Peyer's patch (tissue), 4 donors: ENCODE measurements at regions not wholly inside any gene's neighbourhood (a gene's known extent, or its start where the extent isn't known, plus 50 kb on each side); places are given as distances from the start of the nearest gene placed in this dataset.
"Not testable (repeated sequence)": the region's sequence is repeated elsewhere in the genome, so short reads cannot be mapped to it uniquely, and the experiment has no call there.

Source experiments
- DNase-seq, 3 donors: peaks; one replicate each; pipeline ENCODE4 v3.0.0-alpha.2; 2017 to 2019
- H3K27ac ChIP-seq, 4 donors: fragments of 200-600 bp; sonication (generic); one replicate each; pipeline ENCODE4 v1.5.1; 2016 to 2019
- H3K27me3 ChIP-seq, 2 donors: fragments of 200-600 bp; sonication (generic); one replicate each; pipeline ENCODE4 v1.5.1; 2019
- H3K36me3 ChIP-seq, 3 donors: fragments of 200-600 bp; sonication (generic); one replicate each; pipeline ENCODE4 v1.5.1; 2016 to 2019
- H3K4me1 ChIP-seq, 4 donors: fragments of 200-600 bp; sonication (generic); one replicate each; pipeline ENCODE4 v1.5.1; 2016 to 2019
- H3K4me3 ChIP-seq, 4 donors: fragments of 200-600 bp; sonication (generic); 1 replicate in 3 of 4; 2 replicates in 1 of 4; pipeline ENCODE4 v1.5.1; 2016 to 2019; ENCODE audit warnings: mild to moderate bottlenecking in 1 of 4
- H3K9me3 ChIP-seq, 4 donors: fragments of 200-600 bp; sonication (generic); one replicate each; pipeline ENCODE4 v1.5.1; 2016 to 2019; ENCODE audit warnings: mild to moderate bottlenecking in 1 of 4
- POLR2A ChIP-seq, 2 donors: fragments of 450-650 bp; IDR thresholded peaks; one replicate each; pipeline ENCODE4 v1.5.1; 2017; ENCODE audit warnings: antibody characterized with exemption in 2 of 2, mild to moderate bottlenecking in 2 of 2, moderate library complexity in 2 of 2
- TF ChIP-seq, protein P1 (sequence below), 6 experiments: fragments of 450-650 bp in 4 of 6; fragments of 200-600 bp in 2 of 6; sonication (generic) in 1 of 6; IDR thresholded peaks; one replicate each; pipeline ENCODE4 v1.5.1; 2017 to 2019; ENCODE audit warnings: antibody characterized with exemption in 6 of 6, mild to moderate bottlenecking in 3 of 6, moderate library complexity in 1 of 6

DNA sequence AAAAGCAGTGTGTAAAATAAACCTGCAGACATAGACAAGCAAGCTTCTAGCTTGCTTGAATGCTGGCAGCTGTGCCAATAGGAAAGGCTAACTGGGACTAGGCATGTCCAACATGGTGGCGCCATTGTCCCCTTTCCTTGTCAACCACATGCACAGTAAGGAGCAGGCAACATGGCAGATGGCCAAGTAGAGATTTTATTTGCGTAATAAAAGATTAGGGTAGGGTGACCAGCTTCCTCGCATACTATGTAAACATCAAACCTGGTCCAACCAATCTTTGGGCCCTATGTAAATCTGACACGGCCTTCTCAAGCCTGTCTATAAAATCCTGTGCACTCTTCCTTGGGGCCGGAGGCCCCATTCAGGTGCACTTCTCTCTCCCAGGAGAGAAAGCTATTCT, 575.4 kb upstream of the GOLIM4 start:
- Histone ChIP-seq H3K27ac (no peak overlapping the region), H3K9me3 (no peaks in the 10 kb centered on the region), H3K4me3 (no peak overlapping the region), H3K4me1 (no peaks in the 10 kb centered on the region), H3K36me3 (no peaks in the 10 kb centered on the region), H3K27me3 (no peaks in the 10 kb centered on the region)
- no peak for TF ChIP-seq POLR2A (IDR thresholded peaks at IDR 0.05)
- TF ChIP-seq, protein P1, sequence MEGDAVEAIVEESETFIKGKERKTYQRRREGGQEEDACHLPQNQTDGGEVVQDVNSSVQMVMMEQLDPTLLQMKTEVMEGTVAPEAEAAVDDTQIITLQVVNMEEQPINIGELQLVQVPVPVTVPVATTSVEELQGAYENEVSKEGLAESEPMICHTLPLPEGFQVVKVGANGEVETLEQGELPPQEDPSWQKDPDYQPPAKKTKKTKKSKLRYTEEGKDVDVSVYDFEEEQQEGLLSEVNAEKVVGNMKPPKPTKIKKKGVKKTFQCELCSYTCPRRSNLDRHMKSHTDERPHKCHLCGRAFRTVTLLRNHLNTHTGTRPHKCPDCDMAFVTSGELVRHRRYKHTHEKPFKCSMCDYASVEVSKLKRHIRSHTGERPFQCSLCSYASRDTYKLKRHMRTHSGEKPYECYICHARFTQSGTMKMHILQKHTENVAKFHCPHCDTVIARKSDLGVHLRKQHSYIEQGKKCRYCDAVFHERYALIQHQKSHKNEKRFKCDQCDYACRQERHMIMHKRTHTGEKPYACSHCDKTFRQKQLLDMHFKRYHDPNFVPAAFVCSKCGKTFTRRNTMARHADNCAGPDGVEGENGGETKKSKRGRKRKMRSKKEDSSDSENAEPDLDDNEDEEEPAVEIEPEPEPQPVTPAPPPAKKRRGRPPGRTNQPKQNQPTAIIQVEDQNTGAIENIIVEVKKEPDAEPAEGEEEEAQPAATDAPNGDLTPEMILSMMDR (IDR thresholded peaks at IDR 0.05) = no peak
- DNase-seq = no peak

DNA sequence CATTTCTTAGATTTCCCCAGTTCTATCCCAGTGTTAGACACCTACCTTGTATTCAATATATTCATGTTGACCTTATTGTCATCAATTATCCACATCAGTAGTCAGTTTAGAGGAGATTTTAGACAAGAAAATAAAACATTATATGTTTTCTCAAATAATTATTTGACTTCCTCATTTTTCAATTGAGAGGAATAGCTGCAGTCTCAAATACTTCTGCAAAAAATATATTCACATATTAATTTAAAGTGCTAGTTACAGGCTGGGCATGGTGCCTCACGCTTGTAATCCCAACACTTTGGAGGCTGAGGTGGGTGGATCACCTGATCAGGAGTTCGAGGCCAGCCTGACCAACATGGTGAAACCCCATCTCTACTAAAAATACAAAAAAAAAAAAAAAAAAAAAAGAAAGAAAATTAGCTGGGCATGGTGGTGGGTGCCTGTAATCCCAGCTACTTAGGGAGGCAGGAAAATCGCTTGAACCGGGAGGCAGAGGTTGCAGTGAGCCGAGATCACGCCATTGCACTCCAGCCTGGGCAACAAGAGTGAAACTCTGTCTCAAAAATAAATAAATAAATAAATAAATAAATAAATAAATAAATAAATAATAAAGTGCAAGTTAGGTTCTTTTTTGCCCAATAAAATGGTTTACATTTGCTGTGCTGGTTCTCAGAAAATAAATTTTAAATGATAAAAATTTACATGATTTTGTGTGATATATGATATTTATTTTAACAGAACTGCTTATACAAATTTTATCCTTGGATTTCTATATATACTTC, 565.3 kb upstream of the GOLIM4 start:
- H3K4me1 ChIP-seq, H3K36me3 ChIP-seq, H3K4me3 ChIP-seq, DNase-seq, H3K27ac ChIP-seq, H3K27me3 ChIP-seq, H3K9me3 ChIP-seq: not testable (repeated sequence)

DNA sequence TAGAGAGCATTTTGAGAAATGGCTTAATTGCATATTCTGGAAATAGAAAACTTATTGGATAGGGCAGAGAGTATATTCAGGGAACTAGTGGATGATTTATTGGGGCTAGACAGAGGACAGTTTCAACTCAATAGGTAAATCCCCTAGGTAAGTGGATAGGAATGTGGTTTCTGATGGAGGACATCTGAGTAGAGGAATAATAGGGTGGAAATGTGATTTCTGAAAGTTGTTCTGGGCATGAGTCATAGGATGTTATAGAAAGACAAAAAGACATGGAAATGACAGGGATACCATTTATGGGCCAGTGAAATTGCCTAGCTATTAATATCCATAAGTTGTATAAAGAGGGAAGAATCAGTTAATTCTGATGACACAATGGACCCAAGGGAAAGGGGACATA, 563.3 kb upstream of the GOLIM4 start:
- Histone ChIP-seq H3K27me3 (no peaks in the 10 kb centered on the region), H3K9me3 (no peaks in the 10 kb centered on the region), H3K27ac (no peak overlapping the region), H3K4me1 (no peaks in the 10 kb centered on the region), H3K36me3 (no peaks in the 10 kb centered on the region), H3K4me3 (no peak overlapping the region)
- TF ChIP-seq, protein P1 (IDR thresholded peaks at IDR 0.05) = no peak
- TF ChIP-seq POLR2A (IDR thresholded peaks at IDR 0.05) = no peak
- DNase-seq = no peak

DNA sequence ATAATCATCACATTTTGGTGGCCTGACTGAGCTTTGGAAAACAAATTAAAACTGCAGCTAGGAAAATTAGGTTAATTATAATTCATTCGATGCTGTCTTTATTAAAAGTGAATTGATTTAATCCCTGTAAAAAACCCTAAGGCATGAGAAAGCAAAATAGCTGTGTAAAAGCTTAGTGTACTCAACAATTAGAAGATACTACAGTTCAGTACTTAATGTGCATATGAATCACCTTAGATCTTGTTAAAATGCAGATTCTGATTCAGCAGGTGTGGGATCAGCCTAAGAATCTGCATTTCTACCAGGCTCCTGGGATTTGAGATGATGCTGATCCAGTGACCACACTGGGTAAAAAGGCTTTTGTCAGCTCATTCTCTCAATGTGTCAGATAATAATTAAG, 559.9 kb upstream of the GOLIM4 start:
- TF ChIP-seq, protein P1 (IDR thresholded peaks at IDR 0.05) = no peak
- TF ChIP-seq POLR2A (IDR thresholded peaks at IDR 0.05) = no peak

DNA sequence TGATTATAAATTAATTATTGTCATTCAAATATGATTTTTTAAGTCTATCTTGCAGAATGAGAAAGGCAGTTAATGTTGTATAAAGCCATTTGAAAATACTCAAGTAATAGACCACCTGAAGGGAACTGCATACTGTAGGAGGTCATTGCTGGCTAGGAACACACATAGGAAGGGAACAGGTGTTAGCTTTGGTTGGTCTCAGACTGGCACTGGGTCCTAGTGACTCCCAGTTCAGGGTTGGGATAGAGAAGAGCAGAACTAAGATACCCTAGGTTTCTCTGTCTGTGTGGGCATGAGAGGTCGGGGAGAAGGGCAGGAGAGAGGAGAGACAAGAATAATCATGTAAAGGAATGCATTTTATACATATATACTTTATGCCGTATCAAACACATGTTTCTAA, 559.0 kb upstream of the GOLIM4 start:
- Histone ChIP-seq H3K9me3 (no peaks in the 10 kb centered on the region), H3K27ac (no peak overlapping the region), H3K4me3 (no peak overlapping the region), H3K4me1 (no peaks in the 10 kb centered on the region), H3K27me3 (no peaks in the 10 kb centered on the region), H3K36me3 (no peaks in the 10 kb centered on the region)
- no peak for DNase-seq
- TF ChIP-seq, protein P1 (IDR thresholded peaks at IDR 0.05) = no peak
- no peak for TF ChIP-seq POLR2A (IDR thresholded peaks at IDR 0.05)

More for the DNA sequence above, 559.9 kb upstream of the GOLIM4 start:
- H3K27ac ChIP-seq = no peak overlapping the region
- DNase-seq = no peak
- H3K9me3 ChIP-seq = no peaks in the 10 kb centered on the region
- H3K4me3 ChIP-seq = no peak overlapping the region
- no peaks in the 10 kb centered on the region for H3K27me3 ChIP-seq
- H3K4me1 ChIP-seq = no peaks in the 10 kb centered on the region
- no peaks in the 10 kb centered on the region for H3K36me3 ChIP-seq

DNA sequence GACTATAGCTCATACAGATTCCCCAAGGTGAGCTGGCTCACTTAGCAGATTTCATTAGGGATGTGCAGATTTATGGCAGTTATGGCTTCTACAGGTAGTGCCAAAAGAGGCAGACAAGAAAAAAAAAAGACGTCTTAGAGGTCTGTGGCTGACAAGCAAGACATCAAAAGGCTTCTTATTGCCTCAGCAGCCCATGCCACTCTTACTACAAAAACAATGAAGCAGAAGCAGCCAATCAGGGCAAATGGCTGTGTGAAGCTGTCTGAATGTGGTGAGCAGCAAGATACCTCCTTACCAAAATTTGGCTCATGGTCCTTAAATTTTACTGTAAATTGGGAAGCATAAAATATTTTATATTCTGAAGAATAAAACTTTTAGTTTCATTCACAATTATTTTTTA, 557.5 kb upstream of the GOLIM4 start:
- Histone ChIP-seq H3K27me3 (no peaks in the 10 kb centered on the region), H3K4me3 (no peak overlapping the region), H3K9me3 (no peaks in the 10 kb centered on the region), H3K4me1 (no peaks in the 10 kb centered on the region), H3K36me3 (no peaks in the 10 kb centered on the region), H3K27ac (no peak overlapping the region)
- no peak for TF ChIP-seq POLR2A (IDR thresholded peaks at IDR 0.05)
- TF ChIP-seq, protein P1 (IDR thresholded peaks at IDR 0.05) = no peak
- DNase-seq = no peak
